Activated T-cell treated with anti-CD3 and anti-CD28 coated beads for 4 hours (primary cell): ENCODE measurements at regions not wholly inside any gene's neighbourhood (a gene's known extent, or its start where the extent isn't known, plus 50 kb on each side); places are given as distances from the start of the nearest gene placed in this dataset.

Source experiments
- DNase-seq: peaks from one replicate; pipeline ENCODE4 v3.0.0-alpha.2; 2020

DNA sequence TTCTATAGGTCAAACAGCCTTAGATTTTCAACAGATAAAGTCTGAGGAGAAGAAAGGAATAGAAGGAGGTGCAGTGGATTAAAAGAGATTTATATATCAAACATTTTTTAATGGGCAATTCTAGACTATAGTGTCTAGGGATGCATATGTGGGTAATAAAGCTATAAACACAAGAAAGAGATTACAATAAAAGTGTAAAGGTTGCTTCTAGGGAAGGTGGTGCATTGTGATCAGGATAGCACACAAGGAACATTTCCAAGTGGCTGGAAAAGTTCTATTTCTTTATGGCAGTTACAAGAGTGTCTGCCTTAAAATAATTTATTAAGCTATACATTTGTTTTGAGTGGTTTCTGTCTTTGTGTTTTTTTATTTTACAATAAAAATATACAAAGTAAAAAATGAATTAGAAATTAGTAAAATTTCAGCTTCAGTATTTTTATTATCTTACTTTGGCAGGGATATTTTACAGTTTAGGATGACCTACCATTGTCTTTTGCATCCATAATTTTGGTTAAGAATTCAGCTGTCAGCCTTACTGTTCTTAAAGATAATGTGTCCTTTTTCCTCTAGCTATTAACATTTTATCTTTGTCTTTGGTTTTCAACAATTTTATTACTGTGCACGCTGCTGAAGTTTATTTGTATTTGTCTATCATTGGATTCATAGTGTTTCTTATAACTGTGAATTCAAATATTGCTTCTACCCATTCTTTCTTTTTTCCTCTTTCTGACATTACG, 221.8 kb downstream of the LACC1 start:
- DNase-seq: no peak

DNA sequence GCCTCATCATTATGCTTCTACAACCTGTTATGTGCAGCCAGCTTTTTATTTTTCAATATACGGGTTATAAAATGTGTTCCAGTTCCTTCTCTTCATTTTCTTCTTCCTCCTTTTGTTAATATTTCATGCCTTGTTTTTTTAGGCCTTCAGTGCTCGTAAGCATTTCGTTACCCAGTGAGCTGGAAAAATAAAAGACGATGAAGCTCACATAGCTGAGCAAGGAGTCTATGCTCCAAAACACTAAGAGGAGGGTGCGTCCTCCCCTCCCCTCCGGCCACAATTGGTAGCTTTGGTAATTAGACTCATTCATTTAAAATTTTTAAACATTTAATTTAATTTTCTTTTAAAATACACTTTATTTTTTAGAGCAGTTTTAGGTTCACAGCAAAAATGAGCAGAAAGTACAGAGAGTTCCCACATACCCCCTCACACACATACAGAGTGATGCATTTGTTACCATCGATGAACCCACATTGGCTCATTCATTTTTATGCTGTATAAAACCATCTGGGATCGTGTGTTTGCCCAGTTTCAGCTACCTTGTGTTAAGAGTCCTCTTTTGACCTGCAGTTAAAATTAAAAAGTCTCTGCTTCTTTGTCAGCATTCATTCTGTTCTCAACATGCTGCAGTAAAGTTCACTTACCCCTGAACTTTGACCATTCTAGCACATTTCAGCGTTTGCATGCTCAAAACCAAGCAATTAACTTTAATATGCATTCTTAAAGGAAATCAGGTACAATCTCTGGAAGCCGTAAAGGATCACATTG, 223.9 kb downstream of the LACC1 start:
- DNase-seq: no peak

DNA sequence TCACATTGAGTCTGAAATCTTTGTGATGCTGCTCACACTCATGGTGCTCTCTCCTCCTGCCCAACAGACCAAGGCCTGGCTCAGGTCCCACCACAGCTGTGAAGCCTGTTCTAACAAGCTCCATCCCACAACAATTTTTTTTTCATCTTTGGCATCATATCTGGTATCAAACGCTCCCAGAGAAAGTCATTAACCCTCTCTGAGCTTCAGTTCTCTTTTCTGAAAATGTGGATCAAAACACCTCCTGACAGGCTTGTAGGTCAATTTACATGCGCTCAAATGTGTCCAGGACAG, 224.4 kb downstream of the LACC1 start:
- DNase-seq: no peak

- no peak for DNase-seq
Observed at GRCh38 chr13:44104969-44105368, 225.3 kb downstream of the LACC1 start.

GRCh38 chr13:44106266-44107152, 226.8 kb downstream of the LACC1 start:
- no peak for DNase-seq

- DNase-seq: no peak
Observed at GRCh38 chr13:44107357-44108121, 227.8 kb downstream of the LACC1 start.

DNA sequence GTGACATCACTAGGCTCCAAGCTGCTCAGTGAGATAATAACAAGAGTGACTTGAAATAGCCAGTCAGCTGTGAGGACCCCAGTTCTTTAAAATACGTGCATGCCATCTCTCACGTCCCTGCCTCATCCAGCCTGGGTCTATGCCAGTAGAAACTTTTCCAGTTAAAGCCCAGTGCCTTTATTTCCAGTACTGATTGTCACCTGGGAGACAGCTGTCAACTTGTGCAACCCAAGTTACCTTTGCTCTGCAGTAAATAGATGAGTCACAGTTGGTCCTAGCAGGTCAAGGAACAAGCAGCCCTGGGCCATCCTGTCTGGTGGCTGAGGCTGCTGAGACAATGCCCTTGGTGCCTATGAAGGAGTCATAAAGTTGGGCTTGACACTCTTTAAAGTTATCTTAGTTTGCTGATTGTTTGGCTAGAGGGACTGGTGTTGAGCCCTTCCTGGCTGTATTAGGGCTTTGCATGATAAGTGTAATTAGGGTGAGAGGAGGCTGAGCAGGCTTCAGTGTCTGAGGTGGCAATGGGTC, 228.7 kb downstream of the LACC1 start:
- DNase-seq: no peak

GRCh38 chr13:44110091-44110621, 230.5 kb downstream of the LACC1 start:
- no peak for DNase-seq

- DNase-seq: no peak
Observed at GRCh38 chr13:44111701-44112100, 232.0 kb downstream of the LACC1 start.

DNA sequence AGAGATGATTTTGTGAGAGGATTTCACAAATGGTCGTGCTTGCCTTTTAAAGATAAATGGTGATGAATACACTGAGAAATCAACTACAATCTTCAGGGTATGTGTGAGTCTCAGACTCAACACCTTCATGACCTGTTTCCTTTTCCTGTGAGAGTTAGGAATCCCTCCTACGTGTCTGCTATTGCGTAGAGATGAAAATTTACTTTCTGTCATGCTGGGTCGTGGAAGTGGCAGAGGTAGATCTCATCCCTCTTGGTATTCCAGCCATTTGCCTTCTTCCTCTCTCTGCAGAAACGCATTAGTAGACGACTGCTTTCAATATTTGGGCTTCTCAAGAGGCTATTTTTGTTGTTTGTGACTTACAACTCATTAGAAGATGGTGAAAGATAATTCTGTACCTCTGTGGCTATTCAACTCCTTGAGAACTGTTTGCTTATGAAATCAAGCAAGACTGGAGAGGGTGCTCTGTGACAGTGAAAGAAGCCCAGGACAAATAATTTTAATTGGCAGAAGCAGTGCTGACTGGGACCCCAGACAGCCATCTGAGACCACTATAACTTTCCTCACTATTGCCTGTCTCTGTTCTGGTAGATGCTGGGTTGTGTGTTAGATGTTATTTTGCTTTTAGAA, 233.1 kb downstream of the LACC1 start:
- no peak for DNase-seq

DNA sequence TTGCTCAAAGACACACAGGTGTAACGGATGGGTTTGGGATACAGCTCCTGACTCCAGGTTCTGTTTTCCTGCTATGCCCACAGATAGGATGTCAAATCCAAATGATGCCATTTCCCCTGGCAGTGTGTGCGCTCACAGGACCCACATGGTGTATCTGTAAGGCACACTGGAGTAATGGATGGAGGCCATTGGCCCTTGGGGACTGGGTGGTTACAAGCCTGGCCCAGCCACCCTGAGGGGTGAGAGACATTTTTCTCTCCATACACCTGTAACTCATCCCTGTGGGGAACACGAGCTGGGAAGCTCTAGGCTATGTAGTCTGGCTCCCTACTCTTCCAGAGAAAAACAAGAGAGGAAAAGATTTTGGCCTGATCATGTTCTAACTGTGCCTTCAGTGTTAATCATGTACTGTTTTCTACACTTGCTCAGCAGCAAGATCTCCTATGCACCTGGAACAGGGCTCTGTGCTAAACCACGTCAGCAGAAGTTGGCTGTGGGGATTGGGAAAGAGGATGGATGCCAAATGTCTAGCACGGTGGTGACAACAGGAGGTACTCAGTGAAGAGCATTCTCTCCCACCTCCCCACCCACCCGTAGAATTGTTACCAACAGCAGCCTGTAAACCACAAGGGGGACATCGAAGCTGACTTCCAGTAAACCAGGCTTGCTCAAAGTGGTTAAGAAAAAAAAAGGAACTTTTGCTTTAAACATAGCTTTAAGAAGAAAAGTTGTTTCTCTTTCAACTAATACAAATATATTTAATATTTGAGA, 237.0 kb downstream of the LACC1 start:
- no peak for DNase-seq

- no peak for DNase-seq
Observed at GRCh38 chr13:44117351-44117750, 237.6 kb downstream of the LACC1 start.

DNA sequence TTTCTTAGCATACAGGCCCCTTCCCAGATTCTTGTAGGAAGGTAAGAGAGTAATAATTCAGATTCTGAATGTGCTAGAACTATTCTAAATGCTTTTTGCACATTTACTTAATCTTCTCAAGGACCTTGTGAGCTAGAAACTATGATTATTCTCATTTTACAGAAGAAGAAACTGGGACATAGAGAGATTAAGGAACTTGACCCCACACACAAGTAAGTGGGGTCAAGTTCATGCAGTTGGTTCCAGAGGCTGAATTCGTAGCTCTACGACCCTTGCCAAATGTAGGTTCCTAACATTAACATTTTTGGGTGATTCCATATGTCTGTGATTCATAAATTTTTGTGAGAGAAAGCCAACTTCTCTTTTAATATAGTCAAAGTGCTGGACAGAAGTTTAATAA, 238.1 kb downstream of the LACC1 start:
- no peak for DNase-seq

- DNase-seq: no peak
Observed at GRCh38 chr13:44118881-44119280, 239.2 kb downstream of the LACC1 start.

- no peak for DNase-seq
Observed at GRCh38 chr13:44120043-44120442, 240.3 kb downstream of the LACC1 start.

DNA sequence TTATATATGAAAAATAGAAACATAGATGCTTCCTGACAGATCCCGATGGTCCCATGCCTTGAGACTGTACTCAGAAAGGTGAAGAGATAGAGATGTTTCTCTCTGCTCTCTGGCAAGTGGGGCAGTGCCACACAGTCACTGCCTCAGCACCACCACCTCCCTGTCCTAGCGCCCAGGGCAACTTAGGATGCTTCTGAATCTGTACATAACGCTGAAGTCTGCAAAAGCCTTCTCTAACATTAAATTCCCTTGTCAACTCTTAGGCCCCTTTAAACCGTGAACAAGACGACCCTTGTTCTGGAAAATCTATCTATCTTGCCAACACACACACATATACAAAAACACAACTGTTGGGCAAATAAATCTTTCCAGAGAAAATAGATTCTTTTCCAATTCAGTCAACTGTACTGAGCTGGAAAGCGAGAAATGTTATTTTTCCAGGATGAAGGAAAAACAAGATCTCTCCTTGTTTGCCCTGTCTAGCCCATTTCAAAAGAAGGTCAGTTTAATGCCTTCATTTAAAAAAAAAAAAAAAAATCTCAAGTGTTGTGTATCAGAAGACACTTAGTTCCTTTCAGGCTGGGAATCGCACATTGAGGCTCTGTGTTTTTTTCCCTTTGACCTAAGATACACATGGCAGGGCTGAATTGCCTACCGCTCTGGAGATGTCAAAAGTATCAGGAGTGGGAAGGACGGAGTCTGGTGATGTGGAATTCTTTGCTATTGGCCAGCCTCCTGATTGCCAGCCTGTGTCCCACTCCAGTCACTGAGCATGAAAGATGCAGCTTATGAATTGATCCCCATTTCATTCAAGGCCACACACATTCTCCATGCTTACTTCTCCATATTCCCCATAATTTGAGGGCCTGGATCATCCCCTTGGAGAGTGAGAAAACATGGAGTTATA, 241.4 kb downstream of the LACC1 start:
- no peak for DNase-seq

- no peak for DNase-seq
Observed at GRCh38 chr13:44124352-44124751, 244.6 kb downstream of the LACC1 start.

GRCh38 chr13:44125943-44126469, 246.3 kb downstream of the LACC1 start:
- DNase-seq: no peak

DNA sequence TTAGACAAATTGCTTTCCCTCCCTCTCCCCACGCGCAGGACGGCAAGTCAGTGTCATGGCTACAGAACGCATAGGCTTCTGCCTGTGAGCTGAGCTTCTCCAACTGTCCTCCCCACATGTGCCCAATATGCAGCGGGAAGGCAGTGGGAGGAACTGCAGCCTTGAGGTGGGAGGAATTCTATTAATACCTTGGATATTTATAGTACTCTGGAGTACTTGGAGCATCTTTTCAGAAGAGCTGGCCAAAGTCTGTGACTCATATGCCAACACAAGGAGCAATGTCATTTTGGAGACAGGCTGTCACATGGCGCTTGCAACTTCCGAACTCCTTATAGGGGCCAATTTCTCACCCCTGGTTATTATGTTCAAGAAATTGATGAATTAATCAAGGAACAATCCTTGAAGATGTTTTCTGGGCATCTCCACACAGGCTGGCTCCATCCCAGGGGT, 245.0 kb upstream of the SERP2 start:
- DNase-seq: no peak

DNA sequence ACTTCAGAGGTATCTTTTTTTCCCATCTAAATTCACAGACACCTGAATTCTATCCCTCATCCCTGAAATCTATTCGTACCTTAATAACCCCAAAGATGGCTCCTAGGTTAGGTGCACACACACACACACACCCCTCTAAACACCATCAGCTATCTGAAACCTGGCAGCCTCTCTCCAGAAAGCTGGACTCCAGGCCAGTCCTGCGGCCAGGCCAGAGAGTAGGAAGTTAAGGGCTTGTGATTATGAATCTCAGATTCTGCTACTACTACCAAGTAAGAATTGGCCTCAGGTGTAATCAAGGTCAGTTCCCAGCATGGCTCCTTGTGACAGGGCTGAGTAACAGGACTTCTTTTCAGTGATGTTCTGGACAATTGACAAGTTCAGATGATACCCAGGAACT, 244.2 kb upstream of the SERP2 start:
- DNase-seq: no peak
